Activated CD8-positive, alpha-beta memory T cell treated with anti-CD3 and anti-CD28 coated beads, Interleukin-2, amount 10 ng/mL, durations not matched to agents 7 days and 5 days (primary cell): ENCODE measurements at regions not wholly inside any gene's neighbourhood (a gene's known extent, or its start where the extent isn't known, plus 50 kb on each side); places are given as distances from the start of the nearest gene placed in this dataset.
"Not testable (repeated sequence)": the region's sequence is repeated elsewhere in the genome, so short reads cannot be mapped to it uniquely, and the experiment has no call there.

Experiments
- ATAC-seq: fragments of 150-1000 bp; cut with Tn5 transposase; one replicate; pipeline ENCODE4 v1.10.0; 2021; ENCODE audit warnings: moderate library complexity
- CTCF ChIA-PET: fragments of 350-600 bp; sonication (Branson Sonifier 250); formaldehyde crosslinking; loops from one replicate; lab custom pipeline; 2021; ENCODE audit warnings: antibody characterized with exemption; lab: Charles Lee
- DNase-seq: peaks from one replicate; pipeline ENCODE4 v3.0.0-alpha.2; 2020
- H3K27ac Mint-ChIP-seq: one replicate; pipeline ENCODE4 v1.8.0; 2021; ENCODE audit warnings: mild to moderate bottlenecking, mixed read lengths
- H3K27me3 Mint-ChIP-seq: one replicate; pipeline ENCODE4 v1.8.0; 2021; ENCODE audit warnings: mixed read lengths
- H3K36me3 Mint-ChIP-seq: one replicate; pipeline ENCODE4 v1.8.0; 2021; ENCODE audit warnings: mild to moderate bottlenecking, mixed read lengths
- H3K4me1 Mint-ChIP-seq: one replicate; pipeline ENCODE4 v1.8.0; 2021; ENCODE audit warnings: mixed read lengths
- H3K4me3 Mint-ChIP-seq: one replicate; pipeline ENCODE4 v1.8.0; 2021; ENCODE audit warnings: mild to moderate bottlenecking, moderate library complexity, mixed read lengths
- H3K9me3 Mint-ChIP-seq: one replicate; pipeline ENCODE4 v1.8.0; 2022; ENCODE audit warnings: low read depth, mixed read lengths

GRCh38 chr9:38904719-38905118 is 184.8 kb upstream of the FAM240B start:
- H3K4me1 Mint-ChIP-seq, H3K27me3 Mint-ChIP-seq, H3K4me3 Mint-ChIP-seq, H3K27ac Mint-ChIP-seq, CTCF ChIA-PET, H3K9me3 Mint-ChIP-seq, ATAC-seq, DNase-seq, H3K36me3 Mint-ChIP-seq: not testable (repeated sequence)

DNA sequence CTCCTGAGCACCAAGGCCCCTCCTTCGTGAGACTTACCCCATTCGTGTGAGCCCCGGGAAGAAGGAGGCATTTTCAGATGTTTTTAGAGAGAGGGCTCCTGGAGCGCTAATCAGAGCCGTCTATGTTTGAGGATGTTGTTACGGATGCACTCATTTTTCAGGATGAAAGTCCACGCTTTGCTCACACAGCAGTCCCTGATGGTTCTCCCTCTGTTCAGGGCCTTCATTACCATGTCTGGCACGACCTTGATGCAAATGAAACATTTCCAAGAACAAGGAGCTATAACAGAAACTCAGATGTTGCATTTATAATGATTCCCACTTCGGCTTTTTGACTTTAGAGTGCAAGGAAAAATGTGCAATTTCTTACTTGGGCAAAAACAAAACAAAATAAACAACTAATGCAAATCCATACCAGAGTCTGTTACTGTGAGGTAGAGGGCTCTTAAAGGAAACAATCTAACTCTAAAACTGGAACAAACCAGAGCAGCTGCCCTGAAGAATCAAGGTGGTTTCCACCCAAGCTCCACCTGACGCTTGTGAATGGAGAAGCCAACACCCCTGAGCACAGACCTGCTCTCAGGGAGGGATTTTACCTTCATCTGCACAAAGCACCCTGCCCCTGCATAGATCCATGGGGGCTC is 181.7 kb upstream of the FAM240B start:
- H3K4me3 Mint-ChIP-seq = not testable (repeated sequence)

GRCh38 chr9:38896404-38896803 is 176.5 kb upstream of the FAM240B start:
- ATAC-seq, H3K27ac Mint-ChIP-seq, DNase-seq, H3K36me3 Mint-ChIP-seq, CTCF ChIA-PET, H3K27me3 Mint-ChIP-seq, H3K4me3 Mint-ChIP-seq, H3K4me1 Mint-ChIP-seq, H3K9me3 Mint-ChIP-seq: not testable (repeated sequence)

More for the DNA sequence above, 181.7 kb upstream of the FAM240B start:
- CTCF ChIA-PET, H3K36me3 Mint-ChIP-seq, H3K4me1 Mint-ChIP-seq, H3K27ac Mint-ChIP-seq, DNase-seq, H3K9me3 Mint-ChIP-seq, ATAC-seq, H3K27me3 Mint-ChIP-seq: not testable (repeated sequence)

DNA sequence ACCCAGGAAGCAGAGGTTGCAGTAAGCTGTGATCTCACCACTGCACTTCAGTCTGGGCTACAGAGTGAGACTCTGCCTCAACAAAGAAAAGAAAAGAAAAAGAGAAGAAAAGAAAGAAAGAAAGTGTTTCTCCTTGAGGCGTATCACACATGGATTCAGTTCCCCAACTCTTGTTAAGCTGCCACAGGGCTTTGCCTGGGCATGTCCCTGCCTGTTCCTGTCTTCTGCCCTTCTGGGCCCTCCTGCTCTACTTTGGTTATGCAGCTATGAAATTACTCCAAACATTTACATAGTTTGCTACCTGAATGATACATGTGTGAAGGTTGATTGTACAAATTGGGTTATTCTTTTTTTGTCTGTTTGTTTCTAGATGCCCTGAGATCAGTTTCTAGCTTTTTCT is 175.3 kb upstream of the FAM240B start:
- H3K27ac Mint-ChIP-seq, H3K27me3 Mint-ChIP-seq, H3K36me3 Mint-ChIP-seq, DNase-seq, H3K4me1 Mint-ChIP-seq, ATAC-seq, H3K4me3 Mint-ChIP-seq, CTCF ChIA-PET, H3K9me3 Mint-ChIP-seq: not testable (repeated sequence)

DNA sequence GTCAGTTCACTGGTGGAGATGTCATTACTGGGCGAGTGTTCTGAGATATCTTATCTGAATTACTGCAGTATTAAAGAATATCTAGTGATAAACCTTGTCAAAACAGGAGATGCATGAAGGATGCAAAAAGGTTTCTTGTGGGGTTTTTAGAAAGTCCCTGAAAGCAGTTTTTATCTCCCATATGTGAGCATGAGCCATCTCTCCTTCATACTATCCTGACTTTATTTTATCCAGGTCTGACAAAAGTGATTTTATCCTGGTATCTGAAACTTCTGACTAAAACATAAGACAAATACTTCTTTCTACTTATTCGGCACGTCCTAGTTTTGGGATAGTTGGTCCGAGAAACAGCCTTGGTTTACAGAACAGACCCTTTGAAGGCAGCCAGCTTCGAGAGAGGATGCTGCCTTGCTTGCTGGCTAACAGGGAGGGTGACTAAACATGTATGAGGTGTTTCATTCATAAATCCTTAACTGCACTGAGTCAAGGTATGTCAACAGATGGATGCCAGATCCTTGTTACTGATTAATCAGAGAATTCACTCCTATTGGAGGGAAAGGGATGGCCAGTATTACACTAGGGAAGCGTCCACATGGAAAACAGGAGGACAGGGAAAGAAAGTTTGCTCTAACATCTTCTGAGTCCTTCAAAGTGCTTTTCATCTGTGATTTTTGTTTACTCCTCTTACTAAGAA is 172.8 kb upstream of the FAM240B start:
- H3K36me3 Mint-ChIP-seq, CTCF ChIA-PET, ATAC-seq, DNase-seq, H3K4me1 Mint-ChIP-seq, H3K27me3 Mint-ChIP-seq, H3K27ac Mint-ChIP-seq, H3K4me3 Mint-ChIP-seq, H3K9me3 Mint-ChIP-seq: not testable (repeated sequence)

GRCh38 chr9:38886076-38886475 is 166.1 kb upstream of the FAM240B start:
- H3K9me3 Mint-ChIP-seq, H3K27me3 Mint-ChIP-seq, H3K36me3 Mint-ChIP-seq, ATAC-seq, H3K27ac Mint-ChIP-seq, H3K4me3 Mint-ChIP-seq, H3K4me1 Mint-ChIP-seq, CTCF ChIA-PET, DNase-seq: not testable (repeated sequence)

DNA sequence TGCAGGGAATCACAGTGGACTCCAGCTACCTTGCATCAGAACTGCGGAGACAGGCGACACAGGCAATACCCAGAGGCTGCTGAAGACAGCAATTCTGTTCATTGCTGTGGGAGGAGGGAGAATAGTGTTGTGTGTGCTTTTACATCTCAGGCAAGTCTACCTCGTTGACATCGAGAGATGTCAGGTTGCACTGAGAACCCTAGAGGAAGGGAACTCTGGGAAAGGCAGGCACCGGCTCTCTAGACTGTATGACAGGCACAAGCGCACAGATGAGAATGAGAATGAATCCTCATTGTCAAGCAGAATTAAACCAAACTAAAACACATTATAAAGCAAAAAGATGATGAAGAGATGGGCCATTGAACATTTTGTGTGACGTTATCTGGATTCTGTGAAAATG is 155.7 kb upstream of the FAM240B start:
- H3K27me3 Mint-ChIP-seq, H3K27ac Mint-ChIP-seq, H3K4me3 Mint-ChIP-seq, ATAC-seq, CTCF ChIA-PET, DNase-seq, H3K4me1 Mint-ChIP-seq, H3K9me3 Mint-ChIP-seq, H3K36me3 Mint-ChIP-seq: not testable (repeated sequence)

- H3K4me3 Mint-ChIP-seq, H3K27ac Mint-ChIP-seq, H3K4me1 Mint-ChIP-seq, H3K27me3 Mint-ChIP-seq, DNase-seq, CTCF ChIA-PET, H3K9me3 Mint-ChIP-seq, ATAC-seq, H3K36me3 Mint-ChIP-seq: not testable (repeated sequence)
Measured at GRCh38 chr9:38871282-38871940, 151.5 kb upstream of the FAM240B start.

- H3K27me3 Mint-ChIP-seq, H3K27ac Mint-ChIP-seq, H3K4me3 Mint-ChIP-seq, H3K4me1 Mint-ChIP-seq, DNase-seq, ATAC-seq, H3K9me3 Mint-ChIP-seq, CTCF ChIA-PET, H3K36me3 Mint-ChIP-seq: not testable (repeated sequence)
Measured at GRCh38 chr9:38859827-38860226, 139.9 kb upstream of the FAM240B start.

GRCh38 chr9:38848966-38849365 is 129.0 kb upstream of the FAM240B start:
- H3K27me3 Mint-ChIP-seq, H3K4me1 Mint-ChIP-seq, H3K4me3 Mint-ChIP-seq, DNase-seq, H3K36me3 Mint-ChIP-seq, ATAC-seq, H3K27ac Mint-ChIP-seq, H3K9me3 Mint-ChIP-seq, CTCF ChIA-PET: not testable (repeated sequence)

DNA sequence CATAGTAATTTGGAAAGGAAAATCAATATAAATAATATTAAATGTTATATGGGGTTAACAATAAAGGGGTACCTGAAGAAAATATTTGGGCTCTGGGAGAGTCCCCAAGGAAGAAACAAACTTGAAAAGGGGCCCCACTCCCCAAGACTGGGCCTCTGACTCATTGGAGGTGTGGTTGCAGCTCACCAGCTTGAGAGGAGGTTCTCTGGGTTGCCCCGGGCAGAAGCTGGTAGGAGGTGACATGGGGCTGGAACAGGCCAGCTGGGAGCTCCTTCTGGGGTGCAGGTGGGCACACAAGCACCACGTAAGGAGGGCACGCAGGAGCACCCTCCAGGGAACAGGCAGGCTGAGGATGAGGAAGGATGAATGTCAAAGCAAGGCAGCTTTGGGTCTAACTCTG is 120.3 kb upstream of the FAM240B start:
- H3K27me3 Mint-ChIP-seq, H3K9me3 Mint-ChIP-seq, H3K36me3 Mint-ChIP-seq, ATAC-seq, H3K4me1 Mint-ChIP-seq, CTCF ChIA-PET, DNase-seq, H3K4me3 Mint-ChIP-seq, H3K27ac Mint-ChIP-seq: not testable (repeated sequence)

DNA sequence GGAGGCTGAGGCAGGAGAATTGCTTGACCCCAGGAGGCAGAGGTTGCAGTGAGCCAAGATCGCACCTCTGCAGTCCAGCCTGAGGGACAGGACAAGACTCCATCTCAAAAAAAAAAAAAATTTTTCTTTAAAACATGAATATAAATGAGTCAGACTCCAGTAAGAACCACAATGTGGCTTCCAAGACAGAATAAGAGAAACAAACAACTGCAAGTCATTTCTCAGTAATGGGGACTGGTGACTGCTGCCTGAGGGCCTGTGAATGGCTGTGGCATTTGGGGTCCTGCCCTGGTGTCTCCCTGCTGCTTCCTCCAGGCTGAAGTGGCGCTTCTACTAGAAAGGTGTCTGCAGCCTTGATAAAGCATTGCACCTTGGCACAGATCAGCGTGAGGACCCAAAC is 113.8 kb upstream of the FAM240B start:
- H3K9me3 Mint-ChIP-seq, DNase-seq, CTCF ChIA-PET, H3K4me3 Mint-ChIP-seq, H3K4me1 Mint-ChIP-seq, H3K27ac Mint-ChIP-seq, H3K27me3 Mint-ChIP-seq, H3K36me3 Mint-ChIP-seq: not testable (repeated sequence)
- peak; percentile 36 for ATAC-seq

DNA sequence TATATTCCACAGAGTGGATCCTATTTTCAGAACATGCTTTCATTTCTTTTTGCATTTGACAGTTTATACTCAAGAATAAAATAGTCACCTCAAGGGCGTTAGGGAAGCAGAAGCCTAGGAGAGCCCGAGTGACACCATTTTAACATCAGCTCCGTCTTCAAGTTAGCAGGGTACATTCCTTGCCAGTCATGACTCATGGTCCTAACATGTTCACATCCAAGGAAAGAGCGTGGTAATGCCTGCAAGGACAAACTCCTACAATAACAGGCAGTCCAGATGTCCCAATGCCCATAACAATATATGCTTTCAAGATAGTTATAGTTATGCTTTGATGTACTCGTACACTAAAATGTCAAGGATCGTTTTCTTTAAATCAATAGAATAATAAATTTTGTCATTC is 93.9 kb upstream of the FAM240B start:
- DNase-seq, ATAC-seq, H3K4me1 Mint-ChIP-seq, H3K27me3 Mint-ChIP-seq, H3K36me3 Mint-ChIP-seq, H3K4me3 Mint-ChIP-seq, H3K9me3 Mint-ChIP-seq, H3K27ac Mint-ChIP-seq, CTCF ChIA-PET: not testable (repeated sequence)

GRCh38 chr9:38807919-38808459 is 88.1 kb upstream of the FAM240B start:
- CTCF ChIA-PET = not testable (repeated sequence)

More at GRCh38 chr9:38807919-38808459, 88.1 kb upstream of the FAM240B start:
- not testable (repeated sequence) for H3K4me1 Mint-ChIP-seq, H3K4me3 Mint-ChIP-seq, H3K27me3 Mint-ChIP-seq, H3K36me3 Mint-ChIP-seq, H3K27ac Mint-ChIP-seq, H3K9me3 Mint-ChIP-seq, DNase-seq, ATAC-seq
